GM23338 (cell line): ENCODE measurements at regions not wholly inside any gene's neighbourhood (a gene's known extent, or its start where the extent isn't known, plus 50 kb on each side); places are given as distances from the start of the nearest gene placed in this dataset.
"Not testable (repeated sequence)": the region's sequence is repeated elsewhere in the genome, so short reads cannot be mapped to it uniquely, and the experiment has no call there.

Experiments used
- ATAC-seq: fragments of 200-7000 bp; cut with Tn5 transposase; 3 replicates; pipeline ENCODE4 v1.9.1; 2020
- DNase-seq: peaks from one replicate; pipeline ENCODE4 v3.0.0-alpha.2; 2015; ENCODE audit warnings: low spot score
- H2AFZ ChIP-seq: fragments of 200-600 bp; sonication (generic); 2 replicates; pipeline ENCODE4 v1.8.0; 2016; ENCODE audit warnings: antibody characterized with exemption, mild to moderate bottlenecking, moderate library complexity
- H3F3A ChIP-seq: fragments of 200-600 bp; sonication (generic); replicated peaks from 2 replicates; pipeline ENCODE4 v1.8.0; 2017; ENCODE audit warnings: antibody characterized with exemption, mixed run types, low read depth
- H3K27ac ChIP-seq: fragments of 200-600 bp; sonication (generic); 2 replicates; pipeline ENCODE4 v1.6.1; 2016; ENCODE audit warnings: low read depth
- H3K27me3 ChIP-seq: fragments of 200-600 bp; sonication (generic); 2 replicates; pipeline ENCODE4 v1.8.0; 2016; ENCODE audit warnings: mild to moderate bottlenecking, mixed run types, moderate library complexity; ENCODE audit not compliant: insufficient read depth
- H3K36me3 ChIP-seq: fragments of 200-600 bp; sonication (generic); 2 replicates; pipeline ENCODE4 v1.8.0; 2016; ENCODE audit warnings: mild to moderate bottlenecking; ENCODE audit not compliant: insufficient read depth
- H3K4me1 ChIP-seq: fragments of 200-600 bp; sonication (generic); 2 replicates; pipeline ENCODE4 v1.8.0; 2016; ENCODE audit warnings: mild to moderate bottlenecking, moderate library complexity; ENCODE audit not compliant: insufficient read depth
- H3K4me2 ChIP-seq: fragments of 200-600 bp; sonication (generic); 2 replicates; pipeline ENCODE4 v1.7.1; 2017; ENCODE audit warnings: mixed run types
- H3K4me3 ChIP-seq: fragments of 200-600 bp; sonication (generic); 2 replicates; pipeline ENCODE4 v1.6.1; 2016; ENCODE audit warnings: mixed run types
- H3K79me2 ChIP-seq: fragments of 200-600 bp; sonication (generic); replicated peaks from 2 replicates; pipeline ENCODE4 v1.8.0; 2017; ENCODE audit warnings: mild to moderate bottlenecking; ENCODE audit not compliant: insufficient read depth
- H3K9me2 ChIP-seq: fragments of 200-600 bp; sonication (generic); 2 replicates; pipeline ENCODE4 v1.8.0; 2017; ENCODE audit not compliant: insufficient read depth
- H4K20me1 ChIP-seq: fragments of 200-600 bp; sonication (generic); replicated peaks from 2 replicates; pipeline ENCODE4 v1.8.0; 2017; ENCODE audit warnings: mild to moderate bottlenecking; ENCODE audit not compliant: insufficient read depth
- H3K27ac Mint-ChIP-seq: 2 replicates; pipeline ENCODE4 v1.8.0; 2020; ENCODE audit warnings: inconsistent platforms, mild to moderate bottlenecking, moderate library complexity, mixed read lengths
- H3K27me3 Mint-ChIP-seq: 3 replicates; pipeline ENCODE4 v1.8.0; 2022; ENCODE audit warnings: low read depth, mild to moderate bottlenecking, moderate library complexity, mixed read lengths, inconsistent platforms; ENCODE audit not compliant: insufficient read depth, poor library complexity
- H3K36me3 Mint-ChIP-seq: 3 replicates; pipeline ENCODE4 v1.8.0; 2021; ENCODE audit warnings: low read depth, mild to moderate bottlenecking, inconsistent platforms, moderate library complexity, mixed read lengths
- H3K4me1 Mint-ChIP-seq: 3 replicates; pipeline ENCODE4 v1.8.0; 2020; ENCODE audit warnings: mild to moderate bottlenecking, inconsistent platforms, mixed read lengths
- H3K4me3 Mint-ChIP-seq: 3 replicates; pipeline ENCODE4 v1.8.0; 2021; ENCODE audit warnings: moderate library complexity, mild to moderate bottlenecking, inconsistent platforms, mixed read lengths
- H3K9me3 Mint-ChIP-seq: 3 replicates; pipeline ENCODE4 v1.8.0; 2020; ENCODE audit warnings: moderate library complexity, mild to moderate bottlenecking, inconsistent platforms, mixed read lengths
- CREB1 ChIP-seq: fragments of 250-450 bp; sonication (Bioruptor Pico); IDR thresholded peaks from 2 replicates; pipeline ENCODE4 v1.5.0; 2020; ENCODE audit warnings: low read depth, mild to moderate bottlenecking, moderate library complexity
- ETS1 ChIP-seq: IDR thresholded peaks from 2 replicates; pipeline ENCODE4 v1.6.1; 2016; ENCODE audit warnings: antibody characterized with exemption
- EZH2 ChIP-seq: fragments of 200-600 bp; sonication (generic); IDR thresholded peaks from one replicate; pipeline ENCODE4 v1.8.0; 2017; ENCODE audit warnings: antibody characterized with exemption, mild to moderate bottlenecking, low read depth; ENCODE audit not compliant: unreplicated experiment
- NANOG ChIP-seq: IDR thresholded peaks from 2 replicates; pipeline ENCODE4 v1.6.1; 2016; ENCODE audit warnings: antibody characterized with exemption, borderline replicate concordance
- REST ChIP-seq: IDR thresholded peaks from one replicate; pipeline ENCODE4 v1.6.1; 2018; ENCODE audit warnings: antibody characterized with exemption; ENCODE audit not compliant: unreplicated experiment
- ZNF114 ChIP-seq: fragments of 250-450 bp; sonication (Bioruptor Pico); IDR thresholded peaks from 2 replicates; pipeline ENCODE4 v1.5.0; 2020; ENCODE audit warnings: mild to moderate bottlenecking, moderate library complexity
- ZNF462 ChIP-seq: fragments of 250-450 bp; sonication (Bioruptor Pico); IDR thresholded peaks from 2 replicates; pipeline ENCODE4 v1.5.0; 2020; ENCODE audit warnings: mild to moderate bottlenecking, moderate library complexity

- no peaks in the 10 kb centered on the region for H3K36me3 ChIP-seq
- 0 out of 2 replicates have a peak, but pooled peaks cover 4% of the 10 kb centered on the region for H3K4me1 ChIP-seq
- Mint-ChIP-seq H3K27ac (no peak overlapping the region), H3K9me3 (no peaks in the 10 kb centered on the region), H3K4me3 (no peak overlapping the region), H3K27me3 (no peaks in the 10 kb centered on the region), H3K36me3 (no peaks in the 10 kb centered on the region), H3K4me1 (peaks cover 14% of the 10 kb centered on the region)
- no peaks in the 10 kb centered on the region for H4K20me1 ChIP-seq
- H3K9me2 ChIP-seq = peaks cover 12% of the 10 kb centered on the region; the same call in 1 of the 2 replicates
- 0 out of 2 replicates have a peak overlapping the region, but pooled peaks have one; percentile 15 for H3K4me2 ChIP-seq
- ATAC-seq (peak; percentile 66), DNase-seq (peak; percentile 27)
- no peaks in the 10 kb centered on the region for H3K79me2 ChIP-seq
- no peak overlapping the region for H3K27ac ChIP-seq
- TF ChIP-seq CREB1 (CRISPR knock-in tag) (no peak), ZNF114 (CRISPR knock-in tag) (no peak), NANOG (no peak), REST (no peak), ZNF462 (CRISPR knock-in tag) (peak; percentile 94), ETS1 (no peak), EZH2 (no peak)
- H3K4me3 ChIP-seq = no peak overlapping the region
- H3F3A ChIP-seq = no peaks in the 10 kb centered on the region
- no peaks in the 10 kb centered on the region for H3K27me3 ChIP-seq
- no peak overlapping the region for H2AFZ ChIP-seq
These were observed 306.7 kb upstream of the BRINP1 start for GRCh38 chr9:119675951-119676350.

- H3F3A ChIP-seq, ATAC-seq, H2AFZ ChIP-seq, H3K27me3 Mint-ChIP-seq, H3K27me3 ChIP-seq, H3K27ac Mint-ChIP-seq, H3K4me2 ChIP-seq, H3K4me3 ChIP-seq, H3K4me3 Mint-ChIP-seq, H4K20me1 ChIP-seq, DNase-seq, H3K27ac ChIP-seq, H3K9me3 Mint-ChIP-seq, H3K79me2 ChIP-seq, H3K36me3 Mint-ChIP-seq, H3K36me3 ChIP-seq: not testable (repeated sequence)
- peaks cover 25% of the 10 kb centered on the region for H3K4me1 Mint-ChIP-seq
- Histone ChIP-seq H3K4me1 (peaks cover 18% of the 10 kb centered on the region; the same call in 1 of the 2 replicates), H3K9me2 (peaks cover 19% of the 10 kb centered on the region; the same call in 1 of the 2 replicates)
These were observed 303.5 kb upstream of the BRINP1 start for GRCh38 chr9:119672763-119673162.
